HCT116 (cell line): ENCODE measurements at regions not wholly inside any gene's neighbourhood (a gene's known extent, or its start where the extent isn't known, plus 50 kb on each side); places are given as distances from the start of the nearest gene placed in this dataset.

Experiments used
- ATAC-seq: fragments of 200-7000 bp; cut with Tn5 transposase; 2 replicates; pipeline ENCODE4 v1.9.1; 2020; ENCODE audit warnings: mild to moderate bottlenecking, moderate library complexity
- BruUV-seq: library from RNA; stranded (reverse); fragments of 400-500 nt; replicated peaks from 2 replicates; lab custom pipeline; 2021; lab: Mats Ljungman, UMichigan
- CTCF ChIA-PET: fragments of 300-600 bp; sonication (Branson Sonifier 250); formaldehyde crosslinking; loops from one replicate; lab custom pipeline; 2021; ENCODE audit warnings: antibody characterized with exemption; lab: Charles Lee
- POLR2A ChIA-PET: fragments of 300-600, 350-600 bp; sonication (Branson Sonifier 250); formaldehyde crosslinking; loops from one replicate; lab custom pipeline; 2021; ENCODE audit warnings: antibody characterized with exemption; lab: Charles Lee
- RAD21 ChIA-PET, 2 experiments: fragments of 300-600 bp; sonication (Branson Sonifier 250); formaldehyde crosslinking; loops; one replicate each; lab custom pipeline; 2023; ENCODE audit warnings: low total read pairs in 2 of 2; ENCODE audit not compliant: uncharacterized antibody in 2 of 2, unreplicated experiment in 2 of 2, low non-redundant PET in 1 of 2; lab: Charles Lee
- DNase-seq: peaks from one replicate; pipeline ENCODE4 v3.0.0-alpha.2; 2010; ENCODE audit warnings: low read depth, low spot score
- H2AFZ ChIP-seq: fragments of 200-600 bp; shearing (Covaris generic), sonication (generic); 2 replicates; pipeline ENCODE4 v1.6.1; 2017; ENCODE audit warnings: low read depth, mixed run types, mixed read lengths, antibody characterized with exemption, low read length; ENCODE audit not compliant: poor library complexity, severe bottlenecking
- H3K27ac ChIP-seq: 2 replicates; pipeline ENCODE4 v1.5.1; 2012; ENCODE audit warnings: low read depth, low read length
- H3K27me3 ChIP-seq: fragments of 200-600 bp; sonication (generic); 2 replicates; pipeline ENCODE4 v1.6.1; 2016; ENCODE audit warnings: mixed run types, low read length, mixed read lengths; ENCODE audit not compliant: insufficient read depth
- H3K36me3 ChIP-seq, 2 experiments: fragments of 200-500 bp in 1 of 2; fragments of 200-600 bp in 1 of 2; sonication (Bioruptor generic) in 1 of 2; sonication (generic) in 1 of 2; 2 replicates each; pipeline versions ENCODE4 v1.5.1 to v1.6.1; 2014 to 2016; ENCODE audit warnings: low read length in 2 of 2, inconsistent platforms in 1 of 2, mixed read lengths in 1 of 2, mixed run types in 1 of 2; ENCODE audit not compliant: insufficient read depth in 2 of 2, control insufficient read depth in 1 of 2
- H3K4me1 ChIP-seq, 2 experiments: fragments of 200-600 bp in 1 of 2; sonication (generic) in 1 of 2; 2 replicates each; pipeline versions ENCODE4 v1.5.1 to v1.6.1; 2012 to 2017; ENCODE audit warnings: low read length in 2 of 2, inconsistent platforms in 1 of 2, mild to moderate bottlenecking in 1 of 2, mixed read lengths in 1 of 2, mixed run types in 1 of 2, moderate library complexity in 1 of 2; ENCODE audit not compliant: insufficient read depth in 2 of 2, control insufficient read depth in 1 of 2
- H3K4me2 ChIP-seq: fragments of 200-600 bp; sonication (generic); 2 replicates; pipeline ENCODE4 v1.6.1; 2017; ENCODE audit warnings: mixed run types, low read length, mixed read lengths
- H3K4me3 ChIP-seq, 2 experiments: fragments of 200-600 bp in 1 of 2; sonication (generic) in 1 of 2; replicated peaks in 1 of 2; 2 replicates each; pipeline ENCODE4 v1.5.1; 2011 to 2016; ENCODE audit warnings: low read length in 2 of 2, control low read depth in 1 of 2, low read depth in 1 of 2, mild to moderate bottlenecking in 1 of 2, mixed read lengths in 1 of 2, mixed run types in 1 of 2
- H3K79me2 ChIP-seq: fragments of 200-600 bp; sonication (generic); 2 replicates; pipeline ENCODE4 v1.6.1; 2017; ENCODE audit warnings: mild to moderate bottlenecking, mixed run types, low read length, moderate library complexity, mixed read lengths; ENCODE audit not compliant: insufficient read depth
- H3K9ac ChIP-seq: fragments of 200-600 bp; sonication (generic); 2 replicates; pipeline ENCODE4 v1.6.1; 2016; ENCODE audit warnings: low read length, mixed read lengths
- H3K9me2 ChIP-seq: fragments of 200-600 bp; sonication (generic), shearing (Covaris generic); 2 replicates; pipeline ENCODE4 v1.6.1; 2017; ENCODE audit warnings: mixed run types, mild to moderate bottlenecking, moderate library complexity; ENCODE audit not compliant: insufficient read depth
- H3K9me3 ChIP-seq, 2 experiments: fragments of 200-500 bp in 1 of 2; fragments of 200-600 bp in 1 of 2; sonication (Bioruptor generic) in 1 of 2; sonication (generic) in 1 of 2; 2 replicates each; pipeline ENCODE4 v1.6.1; 2014 to 2017; ENCODE audit warnings: low read length in 2 of 2, mixed read lengths in 2 of 2, inconsistent platforms in 1 of 2, low read depth in 1 of 2, mild to moderate bottlenecking in 1 of 2, mixed run types in 1 of 2, moderate library complexity in 1 of 2; ENCODE audit not compliant: control insufficient read depth in 1 of 2, insufficient read depth in 1 of 2
- H4K20me1 ChIP-seq: fragments of 200-600 bp; sonication (generic), shearing (Covaris generic); 2 replicates; pipeline ENCODE4 v1.6.1; 2017; ENCODE audit warnings: mixed run types, mild to moderate bottlenecking, moderate library complexity; ENCODE audit not compliant: insufficient read depth
- CBX3 ChIP-seq: IDR thresholded peaks from 2 replicates; pipeline ENCODE4 v1.6.1; 2012; ENCODE audit warnings: low read depth
- EZH2phosphoT487 ChIP-seq: fragments of 200-600 bp; IDR thresholded peaks from 2 replicates; pipeline ENCODE4 v1.6.1; 2018; ENCODE audit warnings: antibody characterized with exemption, borderline replicate concordance
- FOSL1 ChIP-seq: IDR thresholded peaks from 2 replicates; pipeline ENCODE4 v1.6.1; 2012; ENCODE audit warnings: low read depth
- POLR2A ChIP-seq: IDR thresholded peaks from 2 replicates; pipeline ENCODE4 v1.7.0; 2011; ENCODE audit warnings: borderline replicate concordance; ENCODE audit not compliant: insufficient read depth, insufficient read length; ENCODE audit errors: extremely low read depth
- RAD21 ChIP-seq: IDR thresholded peaks from 2 replicates; pipeline ENCODE4 v1.6.1; 2012; ENCODE audit warnings: low read depth, mild to moderate bottlenecking
- SIN3A ChIP-seq: IDR thresholded peaks from 2 replicates; pipeline ENCODE4 v1.6.1; 2012; ENCODE audit warnings: low read depth
- SRF ChIP-seq: IDR thresholded peaks from 2 replicates; pipeline ENCODE4 v1.6.1; 2012; ENCODE audit warnings: low read depth
- TCF7L2 ChIP-seq: IDR thresholded peaks from 2 replicates; pipeline ENCODE4 v1.7.0; 2011; ENCODE audit warnings: borderline replicate concordance, inconsistent platforms; ENCODE audit not compliant: insufficient read depth, insufficient read length; ENCODE audit errors: extremely low read depth
- YY1 ChIP-seq: IDR thresholded peaks from 2 replicates; pipeline ENCODE4 v1.6.1; 2011; ENCODE audit warnings: low read length, low read depth, moderate library complexity, mild to moderate bottlenecking; ENCODE audit not compliant: insufficient replicate concordance; ENCODE audit errors: extremely low read depth
- intact Hi-C: fragments of 100-400 bp; cut with micrococcal nuclease; formaldehyde crosslinking; loops from 2 replicates; pipeline ENCODE4 v1.10.0; 2022
- TF ChIP-seq, protein P1 (sequence below): IDR thresholded peaks from 2 replicates; pipeline ENCODE4 v1.6.1; 2012
- TF ChIP-seq, protein P2 (sequence below): IDR thresholded peaks from 2 replicates; pipeline ENCODE4 v1.6.1; 2012

DNA sequence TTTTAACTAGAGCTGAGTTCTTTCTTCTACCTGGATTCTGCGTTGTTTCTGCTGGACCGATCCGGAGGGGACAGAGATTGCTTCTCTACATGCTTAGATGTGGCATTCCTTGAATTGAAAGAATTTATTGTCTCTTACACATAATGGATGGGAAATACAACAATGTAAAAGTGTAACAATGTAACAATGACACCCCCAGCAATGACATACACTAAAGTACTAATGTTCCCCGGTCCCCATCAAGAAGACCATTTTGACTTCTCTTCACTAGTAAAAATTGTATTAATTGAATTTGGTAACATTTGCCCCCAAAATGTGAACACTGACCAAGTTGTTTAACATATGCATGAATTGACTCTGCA, 760.2 kb downstream of the TAF11L14 start (continued):
- TF ChIP-seq RAD21: no peak
- TF ChIP-seq EZH2phosphoT487: no peak
- TF ChIP-seq CBX3: no peak
- no peak for TF ChIP-seq TCF7L2
- no peak for TF ChIP-seq POLR2A
- TF ChIP-seq SRF: no peak
- no peak for TF ChIP-seq FOSL1

DNA sequence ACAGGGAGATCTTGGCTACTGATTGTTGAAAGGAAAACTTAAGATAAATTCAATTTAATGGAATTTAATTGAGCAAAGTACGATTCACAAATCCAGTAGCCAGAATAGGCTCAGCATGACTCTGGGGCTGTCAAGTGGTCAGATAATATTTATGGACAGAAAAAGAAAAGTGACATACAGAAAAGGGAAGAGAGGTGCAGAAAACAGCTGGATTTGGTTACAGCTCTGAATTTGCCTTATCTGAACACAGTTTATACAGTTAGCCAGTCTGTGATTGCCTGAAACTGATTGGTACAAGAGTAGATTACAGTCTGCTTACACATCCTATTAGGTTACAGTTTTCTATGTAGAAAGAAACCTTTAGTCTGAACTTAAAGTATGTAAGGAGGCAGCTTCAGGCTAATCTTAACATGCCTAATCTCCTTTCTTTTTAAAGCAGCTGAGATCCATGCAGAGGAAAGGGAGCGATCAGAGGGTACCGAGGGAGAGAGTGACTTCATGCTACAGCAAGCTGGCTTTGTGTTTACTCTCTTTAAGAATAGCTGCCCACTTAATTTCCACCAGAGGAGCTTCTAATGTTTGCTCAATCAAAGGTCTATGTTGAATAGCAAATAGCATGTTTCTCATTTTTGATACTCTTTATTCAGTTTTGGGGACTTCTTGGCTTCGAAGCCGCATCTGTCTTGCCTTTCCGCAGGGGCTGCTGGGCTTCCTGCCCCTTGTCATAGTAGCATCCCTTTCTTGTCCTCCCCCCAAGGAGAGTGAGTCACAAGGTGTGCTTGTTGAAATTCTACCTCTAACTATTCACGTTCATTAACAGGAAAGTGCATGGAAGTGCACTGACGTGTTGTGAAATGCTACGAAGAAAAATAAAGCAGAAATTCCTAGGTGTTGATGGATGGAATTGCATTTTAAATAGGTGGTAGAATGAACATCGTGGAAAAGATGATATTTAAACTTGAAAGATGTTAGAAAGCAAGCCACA, 761.2 kb downstream of the TAF11L14 start:
- no peak overlapping the region for H3K4me3 ChIP-seq
- RAD21 ChIA-PET: no interaction called here
- no peak overlapping the region for H3K4me2 ChIP-seq
- peaks cover 6 to 10% of the 10 kb centered on the region in 2 experiments; a peak in 2 of 4 replicates for H3K9me3 ChIP-seq
- no peaks in the 10 kb centered on the region for H4K20me1 ChIP-seq
- CTCF ChIA-PET: no interaction called here
- no peaks in the 10 kb centered on the region for H3K36me3 ChIP-seq
- DNase-seq (no peak), ATAC-seq (no peak)
- no peak overlapping the region for H3K9ac ChIP-seq
- no peaks in the 10 kb centered on the region for H3K9me2 ChIP-seq
- no peak overlapping the region for H3K27ac ChIP-seq
- TF ChIP-seq, protein P1, sequence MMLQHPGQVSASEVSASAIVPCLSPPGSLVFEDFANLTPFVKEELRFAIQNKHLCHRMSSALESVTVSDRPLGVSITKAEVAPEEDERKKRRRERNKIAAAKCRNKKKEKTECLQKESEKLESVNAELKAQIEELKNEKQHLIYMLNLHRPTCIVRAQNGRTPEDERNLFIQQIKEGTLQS: no peak
- TF ChIP-seq, protein P2, sequence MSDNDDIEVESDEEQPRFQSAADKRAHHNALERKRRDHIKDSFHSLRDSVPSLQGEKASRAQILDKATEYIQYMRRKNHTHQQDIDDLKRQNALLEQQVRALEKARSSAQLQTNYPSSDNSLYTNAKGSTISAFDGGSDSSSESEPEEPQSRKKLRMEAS: no peak
- TF ChIP-seq SIN3A (no peak), YY1 (no peak), FOSL1 (no peak)
- no TSS peak for BruUV-seq
- no peaks in the 10 kb centered on the region for H3K27me3 ChIP-seq
- POLR2A ChIA-PET: no interaction called here
- H3K4me1 ChIP-seq: no peaks in the 10 kb centered on the region
- no peaks in the 10 kb centered on the region for H3K79me2 ChIP-seq
- intact Hi-C loops: no loop called here
- H2AFZ ChIP-seq: no peak overlapping the region
